ENCODE measurements at regions not wholly inside any gene's neighbourhood (a gene's known extent, or its start where the extent isn't known, plus 50 kb on each side); places are given as distances from the start of the nearest gene placed in this dataset.

DNA sequence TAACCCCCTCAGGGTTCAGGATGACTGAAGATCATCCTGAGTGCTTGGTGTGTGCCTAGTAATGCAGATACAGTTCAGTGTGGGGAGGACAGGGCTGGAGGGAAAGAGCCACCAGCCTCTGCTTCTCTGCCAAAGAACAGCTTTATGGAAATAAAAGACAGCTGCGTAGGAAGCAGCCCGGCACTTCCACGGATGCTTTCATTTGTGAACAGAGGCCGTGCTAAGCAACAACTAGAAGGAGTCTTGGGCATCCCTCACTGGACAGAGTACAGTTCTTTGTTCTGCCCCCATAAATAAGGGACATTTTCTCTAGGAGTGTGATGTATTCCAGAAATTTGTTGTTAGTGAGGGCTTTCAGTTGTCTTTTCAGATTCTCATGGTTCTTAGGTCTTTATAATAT is 194.8 kb upstream of the RGMA start:
- DNase-seq (ENCODE audit: low spot score) (no peak), ATAC-seq (ENCODE audit: low FRiP score) (no peak)
- TF ChIP-seq, protein P1, sequence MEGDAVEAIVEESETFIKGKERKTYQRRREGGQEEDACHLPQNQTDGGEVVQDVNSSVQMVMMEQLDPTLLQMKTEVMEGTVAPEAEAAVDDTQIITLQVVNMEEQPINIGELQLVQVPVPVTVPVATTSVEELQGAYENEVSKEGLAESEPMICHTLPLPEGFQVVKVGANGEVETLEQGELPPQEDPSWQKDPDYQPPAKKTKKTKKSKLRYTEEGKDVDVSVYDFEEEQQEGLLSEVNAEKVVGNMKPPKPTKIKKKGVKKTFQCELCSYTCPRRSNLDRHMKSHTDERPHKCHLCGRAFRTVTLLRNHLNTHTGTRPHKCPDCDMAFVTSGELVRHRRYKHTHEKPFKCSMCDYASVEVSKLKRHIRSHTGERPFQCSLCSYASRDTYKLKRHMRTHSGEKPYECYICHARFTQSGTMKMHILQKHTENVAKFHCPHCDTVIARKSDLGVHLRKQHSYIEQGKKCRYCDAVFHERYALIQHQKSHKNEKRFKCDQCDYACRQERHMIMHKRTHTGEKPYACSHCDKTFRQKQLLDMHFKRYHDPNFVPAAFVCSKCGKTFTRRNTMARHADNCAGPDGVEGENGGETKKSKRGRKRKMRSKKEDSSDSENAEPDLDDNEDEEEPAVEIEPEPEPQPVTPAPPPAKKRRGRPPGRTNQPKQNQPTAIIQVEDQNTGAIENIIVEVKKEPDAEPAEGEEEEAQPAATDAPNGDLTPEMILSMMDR (IDR thresholded peaks at IDR 0.05) = no peak

DNA sequence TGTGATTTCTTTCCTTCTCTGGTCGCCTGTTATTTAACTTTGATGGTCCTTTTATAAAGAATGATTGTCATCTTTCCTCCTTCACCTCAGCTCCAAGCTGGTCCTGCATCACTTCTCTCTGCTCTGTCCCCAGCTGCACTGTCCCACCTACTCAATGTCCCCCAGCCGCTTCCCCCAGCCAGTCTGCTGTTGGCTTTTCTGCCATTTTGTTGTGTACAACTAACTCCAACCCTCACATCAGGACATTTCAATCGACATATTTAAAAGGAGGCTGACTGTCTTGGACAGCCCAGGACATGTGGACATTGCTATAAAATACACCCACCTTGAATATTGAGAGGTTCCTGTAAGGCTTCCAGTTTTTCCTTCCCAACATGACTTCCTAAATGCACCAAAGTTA is 193.8 kb upstream of the RGMA start:
- ATAC-seq (ENCODE audit: low FRiP score) (no peak), DNase-seq (ENCODE audit: low spot score) (no peak)
- TF ChIP-seq, protein P1 (IDR thresholded peaks at IDR 0.05) = no peak

DNA sequence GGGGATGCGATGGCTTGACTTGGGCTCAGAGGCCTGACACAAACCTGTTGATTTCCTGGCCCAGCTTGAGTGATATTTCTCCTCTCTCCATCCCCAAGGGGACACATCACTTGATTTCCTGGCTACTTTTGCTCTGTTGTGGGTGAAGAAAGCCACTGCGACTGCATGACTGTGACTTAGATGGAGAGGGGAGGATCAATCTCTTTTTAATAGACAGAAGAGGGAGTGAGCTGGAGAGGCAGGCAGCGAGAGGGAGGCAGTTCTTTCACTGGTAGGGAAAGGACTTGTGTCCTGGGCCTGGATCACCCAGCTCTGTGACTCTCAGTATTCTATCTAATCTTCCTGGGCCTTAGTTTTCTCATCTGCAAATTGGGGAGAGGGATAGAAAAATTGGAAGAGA is 189.8 kb upstream of the RGMA start:
- ATAC-seq (ENCODE audit: low FRiP score) (no peak), DNase-seq (ENCODE audit: low spot score) (no peak)
- TF ChIP-seq, protein P1 (IDR thresholded peaks at IDR 0.05) = no peak

DNA sequence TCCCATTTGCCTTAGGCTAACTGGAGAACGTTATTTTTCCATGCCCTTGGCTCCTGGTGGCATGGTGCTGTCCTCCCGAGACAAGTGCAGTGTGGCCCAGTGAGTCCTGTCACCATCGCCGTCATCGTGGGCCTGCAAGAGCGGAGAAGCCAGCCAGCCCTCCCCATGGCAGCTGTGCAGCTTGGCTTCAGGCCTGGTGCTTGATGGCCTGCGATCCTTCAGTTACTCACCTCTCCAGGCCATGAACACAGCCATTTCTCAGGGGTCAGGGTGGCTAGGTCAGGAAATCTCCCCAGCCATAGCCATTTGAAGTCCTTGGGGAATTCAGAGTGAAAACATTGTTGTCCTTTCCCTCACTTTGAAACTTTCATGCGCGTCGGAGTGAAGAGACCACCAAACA is 189.0 kb upstream of the RGMA start:
- TF ChIP-seq, protein P1 (IDR thresholded peaks at IDR 0.05) = no peak
- ATAC-seq (ENCODE audit: low FRiP score) (no peak), DNase-seq (ENCODE audit: low spot score) (no peak)

DNA sequence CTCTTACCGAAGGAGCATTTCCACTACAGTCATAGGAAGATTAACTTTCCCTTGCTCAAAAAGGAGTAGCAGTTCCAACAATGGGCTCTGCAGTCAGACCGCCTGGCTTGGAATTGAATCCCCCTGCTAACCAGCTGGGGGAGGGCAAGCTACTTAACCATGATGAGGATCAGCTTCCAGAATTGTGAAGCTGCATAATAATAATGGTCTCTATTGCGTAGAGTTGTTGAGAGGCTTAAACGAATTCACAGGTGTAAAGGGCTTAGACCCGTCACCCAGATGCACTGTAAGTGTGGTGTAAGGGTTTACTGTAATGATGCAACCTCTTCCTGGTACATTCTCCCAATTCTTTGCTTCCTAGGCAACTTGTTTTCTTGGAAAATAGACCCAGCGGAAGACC is 185.2 kb upstream of the RGMA start:
- no peak for ATAC-seq (ENCODE audit: low FRiP score)
- TF ChIP-seq, protein P1 (IDR thresholded peaks at IDR 0.05) = no peak
- no peak for DNase-seq (ENCODE audit: low spot score)

DNA sequence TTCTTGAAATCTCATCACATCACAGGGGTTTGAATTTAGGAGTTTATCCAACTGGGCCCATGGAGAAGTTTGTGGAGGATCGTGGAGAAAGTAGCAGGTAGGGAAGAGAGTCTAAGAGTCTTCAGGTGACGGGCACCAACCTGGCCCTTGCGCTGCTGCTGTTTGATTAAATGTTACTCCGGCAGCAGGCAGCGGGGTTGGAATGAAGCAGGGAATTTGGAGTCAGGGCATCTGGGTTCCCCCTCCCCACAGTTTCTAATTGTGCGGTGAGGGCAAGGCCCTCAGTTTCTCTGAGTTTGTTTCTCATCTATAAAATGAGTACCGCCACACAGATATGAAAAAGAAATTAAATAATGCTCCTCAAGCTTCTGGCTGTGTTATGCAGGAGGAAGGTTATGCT is 182.9 kb upstream of the RGMA start:
- TF ChIP-seq, protein P1 (IDR thresholded peaks at IDR 0.05) = no peak
- DNase-seq (ENCODE audit: low spot score) (no peak), ATAC-seq (ENCODE audit: low FRiP score) (no peak)

DNA sequence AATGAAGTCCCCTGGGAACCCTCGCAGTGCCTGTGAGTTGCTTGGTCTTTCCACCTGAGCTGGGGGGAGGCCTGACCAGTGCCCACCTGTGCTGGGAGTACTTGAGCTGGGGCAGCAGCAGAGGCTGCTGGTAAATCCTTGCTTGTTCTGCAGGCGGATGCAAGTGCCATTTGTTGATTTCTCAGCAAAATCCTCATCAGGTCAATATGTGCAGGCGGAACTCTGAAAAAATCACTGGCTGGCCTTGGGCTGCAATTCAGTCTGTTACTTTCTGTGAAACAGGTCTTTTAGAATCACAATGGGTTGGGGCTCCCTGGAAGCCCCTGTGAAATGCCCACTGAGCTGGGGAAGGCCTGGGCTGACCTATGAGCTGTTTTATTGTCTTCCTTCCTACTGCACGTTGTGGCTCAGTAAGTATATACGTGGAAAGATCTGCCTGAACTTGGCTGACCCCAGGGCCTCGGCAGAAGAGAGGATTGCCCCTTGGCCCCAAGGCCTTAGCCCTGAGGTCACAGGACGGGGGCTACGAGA is 182.0 kb upstream of the RGMA start:
- TF ChIP-seq, protein P1 (IDR thresholded peaks at IDR 0.05) = no peak
- no peak for ATAC-seq (ENCODE audit: low FRiP score)

More for the DNA sequence above, 182.0 kb upstream of the RGMA start:
- DNase-seq (ENCODE audit: low spot score) = no peak
